IMR-90 (cell line): ENCODE measurements at regions not wholly inside any gene's neighbourhood (a gene's known extent, or its start where the extent isn't known, plus 50 kb on each side); places are given as distances from the start of the nearest gene placed in this dataset.

ENCODE experiments used
- ATAC-seq: fragments of 200-7000 bp; cut with Tn5 transposase; 2 replicates; pipeline ENCODE4 v1.9.1; 2020; ENCODE audit warnings: low read depth, mild to moderate bottlenecking, moderate library complexity
- BruUV-seq: library from RNA; stranded (reverse); fragments of 400-500 nt; replicated peaks from 2 replicates; lab custom pipeline; 2021; lab: Mats Ljungman, UMichigan
- CTCF ChIA-PET: fragments of 300-600 bp; formaldehyde crosslinking; extraction: SDS; loops from one replicate; lab custom pipeline; 2021; ENCODE audit warnings: antibody characterized with exemption; lab: Yijun Ruan, JAX
- POLR2A ChIA-PET: fragments of 300-600 bp; sonication (Branson Sonifier 250); formaldehyde crosslinking; loops from one replicate; lab custom pipeline; 2022; ENCODE audit warnings: antibody characterized with exemption; ENCODE audit not compliant: unreplicated experiment; lab: Charles Lee
- DNase-seq: peaks from one replicate; pipeline ENCODE4 v3.0.0; 2013
- H2AFZ ChIP-seq: replicated peaks from 2 replicates; pipeline ENCODE3; 2013; ENCODE audit warnings: low read length, mild to moderate bottlenecking; ENCODE audit not compliant: poor library complexity
- H2AK5ac ChIP-seq: 2 replicates; pipeline ENCODE4 v1.6.1; 2013; ENCODE audit warnings: low read depth, low read length, inconsistent platforms
- H2AK9ac ChIP-seq: replicated peaks from 2 replicates; pipeline ENCODE3; 2013; ENCODE audit warnings: mild to moderate bottlenecking, low read depth, low read length, moderate library complexity; ENCODE audit not compliant: poor library complexity
- H2BK120ac ChIP-seq: 2 replicates; pipeline ENCODE4 v1.6.1; 2013; ENCODE audit warnings: low read depth, low read length, inconsistent platforms
- H2BK15ac ChIP-seq: 3 replicates; pipeline ENCODE4 v1.6.1; 2013; ENCODE audit warnings: low read depth, low read length, inconsistent platforms
- H2BK20ac ChIP-seq: 2 replicates; pipeline ENCODE4 v1.6.1; 2013; ENCODE audit warnings: low read depth, mild to moderate bottlenecking, inconsistent platforms, low read length, moderate library complexity
- H2BK5ac ChIP-seq: 2 replicates; pipeline ENCODE4 v1.6.1; 2013; ENCODE audit warnings: mild to moderate bottlenecking, low read depth, low read length, inconsistent platforms; ENCODE audit not compliant: poor library complexity, severe bottlenecking
- H3K14ac ChIP-seq: replicated peaks from 2 replicates; pipeline ENCODE4 v1.6.1; 2013; ENCODE audit warnings: low read depth, low read length, inconsistent platforms
- H3K18ac ChIP-seq: 2 replicates; pipeline ENCODE4 v1.6.1; 2013; ENCODE audit warnings: low read depth, low read length, control low read depth
- H3K23ac ChIP-seq: 2 replicates; pipeline ENCODE4 v1.6.1; 2013; ENCODE audit warnings: low read depth, low read length, inconsistent platforms
- H3K27ac ChIP-seq: 2 replicates; pipeline ENCODE4 v1.5.1; 2013; ENCODE audit warnings: mild to moderate bottlenecking, control low read depth, low read length; ENCODE audit not compliant: insufficient read depth
- H3K27me3 ChIP-seq: 2 replicates; pipeline ENCODE4 v1.6.1; 2013; ENCODE audit warnings: low read length; ENCODE audit not compliant: control insufficient read depth, insufficient read depth
- H3K36me3 ChIP-seq: 2 replicates; pipeline ENCODE4 v1.6.1; 2013; ENCODE audit warnings: low read length, mixed read lengths; ENCODE audit not compliant: control insufficient read depth, insufficient read depth
- H3K4ac ChIP-seq: 2 replicates; pipeline ENCODE4 v1.6.1; 2013; ENCODE audit warnings: low read depth, low read length, inconsistent platforms
- H3K4me1 ChIP-seq: 2 replicates; pipeline ENCODE4 v1.6.1; 2013; ENCODE audit warnings: low read length, mixed read lengths; ENCODE audit not compliant: control insufficient read depth, insufficient read depth
- H3K4me2 ChIP-seq: 2 replicates; pipeline ENCODE4 v1.6.1; 2013; ENCODE audit warnings: low read depth, mild to moderate bottlenecking, control low read depth, low read length, moderate library complexity
- H3K4me3 ChIP-seq: 2 replicates; pipeline ENCODE4 v1.5.1; 2013; ENCODE audit warnings: low read depth, mild to moderate bottlenecking, control low read depth, low read length, moderate library complexity; ENCODE audit not compliant: insufficient read depth
- H3K56ac ChIP-seq: 2 replicates; pipeline ENCODE4 v1.6.1; 2013; ENCODE audit warnings: low read length, inconsistent platforms; ENCODE audit not compliant: insufficient read depth; ENCODE audit errors: extremely low read depth
- H3K79me1 ChIP-seq, 2 experiments: 2 replicates each; pipeline ENCODE4 v1.6.1; 2013; ENCODE audit warnings: low read length in 2 of 2, inconsistent platforms in 1 of 2, low read depth in 1 of 2
- H3K9ac ChIP-seq: 2 replicates; pipeline ENCODE4 v1.6.1; 2013; ENCODE audit warnings: low read depth, low read length, control low read depth
- H3K9me1 ChIP-seq: 2 replicates; pipeline ENCODE4 v1.6.1; 2013; ENCODE audit warnings: low read length, inconsistent platforms; ENCODE audit not compliant: insufficient read depth
- H3K9me3 ChIP-seq: 2 replicates; pipeline ENCODE4 v1.6.1; 2013; ENCODE audit warnings: low read length; ENCODE audit not compliant: control insufficient read depth, insufficient read depth
- H4K20me1 ChIP-seq: 2 replicates; pipeline ENCODE4 v1.6.1; 2013; ENCODE audit warnings: low read length, inconsistent platforms; ENCODE audit not compliant: insufficient read depth
- H4K5ac ChIP-seq: 2 replicates; pipeline ENCODE4 v1.6.1; 2013; ENCODE audit warnings: mild to moderate bottlenecking, low read depth, low read length, control low read depth
- H4K8ac ChIP-seq, 2 experiments: 2 replicates each; pipeline ENCODE4 v1.6.1; 2013; ENCODE audit warnings: low read depth in 2 of 2, low read length in 2 of 2, control low read depth in 1 of 2, inconsistent platforms in 1 of 2
- H4K91ac ChIP-seq: 2 replicates; pipeline ENCODE4 v1.6.1; 2013; ENCODE audit warnings: low read depth, low read length, inconsistent platforms; ENCODE audit not compliant: insufficient read depth
- MAFK ChIP-seq: IDR thresholded peaks from 2 replicates; pipeline ENCODE4 v1.6.1; 2012; ENCODE audit warnings: low read depth, low read length, improper control_type of control experiment
- MXI1 ChIP-seq: IDR thresholded peaks from 2 replicates; pipeline ENCODE4 v1.6.1; 2012; ENCODE audit warnings: low read depth, mild to moderate bottlenecking, low read length, moderate library complexity, borderline replicate concordance
- POLR2A ChIP-seq: IDR thresholded peaks from 2 replicates; pipeline ENCODE4 v1.6.1; 2012; ENCODE audit warnings: mild to moderate bottlenecking, low read depth, low read length
- SMC3 ChIP-seq: fragments of 150-350 bp; IDR thresholded peaks from 2 replicates; pipeline ENCODE4 v1.6.1; 2016; ENCODE audit warnings: low read depth, mild to moderate bottlenecking, antibody characterized with exemption, low read length, moderate library complexity
- WGBS, 2 experiments: methylation state at CpG; one replicate each; pipeline versions ENCODE4 v1.1.5 to v1.1.7; 2013; ENCODE audit warnings: missing lambda C conversion rate in 2 of 2; ENCODE audit not compliant: insufficient read length in 1 of 2; ENCODE audit errors: extremely low coverage in 2 of 2; 5-methylcytosine and 5-hydroxymethylcytosine counted together
- dilution Hi-C: fragments of 300-500 bp; cut with HindIII; formaldehyde crosslinking; loops from one replicate; pipeline ENCODE4 v1.14.3; 2018; ENCODE audit warnings: low sequenced_read_pairs; ENCODE audit not compliant: unreplicated experiment
- in situ Hi-C: fragments of 300-500 bp; cut with MboI; formaldehyde crosslinking; loops from 3 replicates; pipeline ENCODE4 v1.14.3; 2019; ENCODE audit warnings: low sequenced_read_pairs, inconsistent platforms, mixed read lengths
- intact Hi-C: fragments of 100-400 bp; cut with micrococcal nuclease; formaldehyde crosslinking; loops from 2 replicates; pipeline ENCODE4 v1.10.0; 2022

DNA sequence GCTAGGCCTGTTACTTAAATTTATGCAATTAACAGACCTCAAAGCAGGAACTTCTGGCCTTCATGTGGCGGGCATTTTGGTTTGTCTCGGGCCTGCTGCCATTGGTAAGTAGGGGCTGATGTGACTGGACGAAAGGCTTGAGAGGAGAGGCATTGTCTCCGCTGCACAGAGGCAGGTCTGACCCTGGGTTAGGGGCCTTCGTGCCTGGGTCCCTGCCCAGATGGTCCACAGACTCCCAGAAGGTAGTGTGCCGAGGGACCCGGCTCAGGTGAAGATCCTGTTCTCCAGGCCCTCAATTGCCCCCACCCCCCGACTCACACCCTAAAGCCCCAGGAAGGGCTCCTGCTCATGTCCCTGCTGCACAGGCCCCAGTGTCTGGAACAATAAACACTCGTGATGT is 764.9 kb downstream of the TMEM182 start:
- DNase-seq: no peak
- POLR2A ChIA-PET: no interaction called here
- Histone ChIP-seq H2AK9ac (no peak overlapping the region), H3K23ac (no peak overlapping the region), H4K91ac (no peak overlapping the region), H3K4me1 (no peaks in the 10 kb centered on the region), H3K27me3 (no peaks in the 10 kb centered on the region), H3K4ac (no peak overlapping the region), H2BK120ac (no peak overlapping the region), H3K9ac (no peak overlapping the region), H4K8ac (no peak overlapping the region), H2BK15ac (no peak overlapping the region), H3K79me1 (no peaks in the 10 kb centered on the region), H3K36me3 (no peaks in the 10 kb centered on the region), H2BK20ac (no peak overlapping the region), H2AFZ (no peak overlapping the region), H3K4me3 (no peak overlapping the region), H2AK5ac (no peak overlapping the region), H2BK5ac (no peak overlapping the region), H4K20me1 (no peaks in the 10 kb centered on the region), H3K56ac (no peak overlapping the region), H3K18ac (no peak overlapping the region), H3K4me2 (no peak overlapping the region), H3K9me3 (peaks cover 12% of the 10 kb centered on the region), H3K27ac (no peak overlapping the region), H3K9me1 (no peaks in the 10 kb centered on the region), H4K5ac (no peak overlapping the region), H3K14ac (no peak overlapping the region)
- CTCF ChIA-PET: no interaction called here
- WGBS, 2 experiments: no CpG with 5 or more reads among the region's 9 CpGs
- BruUV-seq: no TSS peak
- intact Hi-C loops (no loop called here), dilution Hi-C loops (no loop called here), in situ Hi-C loops (no loop called here)
- TF ChIP-seq POLR2A (no peak), MAFK (no peak), SMC3 (no peak), MXI1 (no peak)
- ATAC-seq: no peak
